Panc1 (cell line): ENCODE measurements at regions not wholly inside any gene's neighbourhood (a gene's known extent, or its start where the extent isn't known, plus 50 kb on each side); places are given as distances from the start of the nearest gene placed in this dataset.

ENCODE experiments used
- ATAC-seq: fragments of 200-7000 bp; cut with Tn5 transposase; 2 replicates; pipeline ENCODE4 v1.9.1; 2020; ENCODE audit warnings: mild to moderate bottlenecking, moderate library complexity
- BruUV-seq: library from RNA; stranded (reverse); fragments of 400-500 nt; replicated peaks from 2 replicates; lab custom pipeline; 2021; lab: Mats Ljungman, UMichigan
- CTCF ChIA-PET: fragments of 300-600 bp; sonication (Branson Sonifier 250); formaldehyde crosslinking; loops from one replicate; lab custom pipeline; 2022; ENCODE audit warnings: antibody characterized with exemption; lab: Charles Lee
- POLR2A ChIA-PET: fragments of 300-600 bp; sonication (Branson Sonifier 250); formaldehyde crosslinking; loops from one replicate; lab custom pipeline; 2022; ENCODE audit warnings: antibody characterized with exemption; lab: Charles Lee
- DNase-seq: peaks from one replicate; pipeline ENCODE4 v3.0.0-alpha.2; 2010; ENCODE audit warnings: low read depth, low spot score
- H3K27ac ChIP-seq: 2 replicates; pipeline ENCODE4 v1.5.1; 2011; ENCODE audit warnings: mild to moderate bottlenecking, low read length, inconsistent platforms
- H3K27me3 ChIP-seq: fragments of 200-500 bp; sonication (Bioruptor generic); 2 replicates; pipeline ENCODE4 v1.6.0; 2014; ENCODE audit warnings: low read length, inconsistent platforms; ENCODE audit not compliant: control insufficient read depth, insufficient read depth
- H3K36me3 ChIP-seq: fragments of 200-500 bp; sonication (Bioruptor generic); 2 replicates; pipeline ENCODE4 v1.5.1; 2014; ENCODE audit warnings: inconsistent platforms, mild to moderate bottlenecking, low read length, moderate library complexity; ENCODE audit not compliant: control insufficient read depth, insufficient read depth
- H3K4me1 ChIP-seq: 2 replicates; pipeline ENCODE4 v1.5.1; 2011; ENCODE audit warnings: inconsistent platforms, mild to moderate bottlenecking, low read length, moderate library complexity; ENCODE audit not compliant: control insufficient read depth, insufficient read depth
- H3K4me3 ChIP-seq, 2 experiments: 2 replicates each; pipeline ENCODE4 v1.5.1; 2011 to 2012; ENCODE audit warnings: low read depth in 2 of 2, low read length in 2 of 2, mild to moderate bottlenecking in 2 of 2, inconsistent platforms in 1 of 2, moderate library complexity in 1 of 2
- H3K9me3 ChIP-seq: fragments of 200-500 bp; sonication (Bioruptor generic); 2 replicates; pipeline ENCODE4 v1.5.1; 2014; ENCODE audit warnings: low read depth, mild to moderate bottlenecking, inconsistent platforms, low read length, moderate library complexity; ENCODE audit not compliant: control insufficient read depth, insufficient read depth
- CTCF ChIP-seq: fragments of 450-650 bp; IDR thresholded peaks from 2 replicates; pipeline ENCODE4 v1.5.1; 2017; ENCODE audit warnings: mild to moderate bottlenecking
- POLR2AphosphoS5 ChIP-seq: IDR thresholded peaks from 2 replicates; pipeline ENCODE4 v1.6.1; 2012; ENCODE audit warnings: mild to moderate bottlenecking, low read depth, low read length, moderate library complexity
- SIN3A ChIP-seq: IDR thresholded peaks from 2 replicates; pipeline ENCODE4 v1.6.1; 2012; ENCODE audit warnings: low read depth, mild to moderate bottlenecking, low read length, moderate library complexity, borderline replicate concordance; ENCODE audit not compliant: insufficient read depth
- TCF7L2 ChIP-seq: IDR thresholded peaks from 2 replicates; pipeline ENCODE4 v1.6.1; 2011; ENCODE audit warnings: mild to moderate bottlenecking, low read depth, low read length, inconsistent platforms
- in situ Hi-C: cut with HindIII; loops from 2 replicates; pipeline ENCODE4 v1.10.0; 2016; ENCODE audit warnings: low sequenced_read_pairs, low pct_unique_long_range_greater_than_20kb
- intact Hi-C: fragments of 100-400 bp; cut with micrococcal nuclease; formaldehyde crosslinking; loops from one replicate; pipeline ENCODE4 v1.10.0; 2022; ENCODE audit not compliant: unreplicated experiment
- TF ChIP-seq, protein P1 (sequence below), 2 experiments: IDR thresholded peaks; 2 replicates each; pipeline ENCODE4 v1.6.1; 2011 to 2012; ENCODE audit warnings: low read depth in 2 of 2, control low read depth in 1 of 2, low read length in 1 of 2, mild to moderate bottlenecking in 1 of 2, moderate library complexity in 1 of 2; ENCODE audit not compliant: insufficient read depth in 1 of 2

DNA sequence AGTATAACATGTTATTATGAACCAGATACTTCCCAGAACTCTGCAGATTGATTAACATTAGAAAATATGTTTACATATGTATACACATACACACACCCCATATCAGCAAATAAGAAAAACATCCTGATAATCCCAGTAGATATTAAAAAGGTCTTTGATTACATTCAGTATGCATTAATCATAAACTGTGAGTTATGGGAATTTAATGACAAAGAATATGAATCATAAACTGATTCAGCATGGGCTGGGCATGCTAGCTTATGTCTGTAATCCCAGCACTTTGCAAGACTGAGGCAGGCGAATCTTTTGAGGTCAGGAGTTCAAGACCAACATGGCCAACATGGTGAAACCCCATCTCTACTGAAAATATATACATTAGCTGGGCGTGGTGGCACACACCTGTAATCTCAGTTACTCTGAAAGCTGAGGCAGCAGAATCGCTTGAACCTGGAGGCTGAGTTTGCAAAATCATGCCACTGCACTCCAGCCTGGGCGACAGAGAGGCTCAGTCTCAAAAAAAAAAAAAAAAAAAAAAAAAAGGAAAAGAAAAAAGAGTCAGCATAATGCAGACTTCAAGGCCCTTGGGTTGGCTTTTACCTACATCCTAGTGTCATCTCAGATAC lies 581.9 kb upstream of the PRR20A start:
- H3K27ac ChIP-seq, result no peak overlapping the region
- in situ Hi-C loops (no loop called here), intact Hi-C loops (no loop called here)
- ATAC-seq (no peak), DNase-seq (no peak)
- H3K27me3 ChIP-seq, result no peaks in the 10 kb centered on the region
- no TSS peak for BruUV-seq
- no peaks in the 10 kb centered on the region for H3K9me3 ChIP-seq
- TF ChIP-seq, protein P1, sequence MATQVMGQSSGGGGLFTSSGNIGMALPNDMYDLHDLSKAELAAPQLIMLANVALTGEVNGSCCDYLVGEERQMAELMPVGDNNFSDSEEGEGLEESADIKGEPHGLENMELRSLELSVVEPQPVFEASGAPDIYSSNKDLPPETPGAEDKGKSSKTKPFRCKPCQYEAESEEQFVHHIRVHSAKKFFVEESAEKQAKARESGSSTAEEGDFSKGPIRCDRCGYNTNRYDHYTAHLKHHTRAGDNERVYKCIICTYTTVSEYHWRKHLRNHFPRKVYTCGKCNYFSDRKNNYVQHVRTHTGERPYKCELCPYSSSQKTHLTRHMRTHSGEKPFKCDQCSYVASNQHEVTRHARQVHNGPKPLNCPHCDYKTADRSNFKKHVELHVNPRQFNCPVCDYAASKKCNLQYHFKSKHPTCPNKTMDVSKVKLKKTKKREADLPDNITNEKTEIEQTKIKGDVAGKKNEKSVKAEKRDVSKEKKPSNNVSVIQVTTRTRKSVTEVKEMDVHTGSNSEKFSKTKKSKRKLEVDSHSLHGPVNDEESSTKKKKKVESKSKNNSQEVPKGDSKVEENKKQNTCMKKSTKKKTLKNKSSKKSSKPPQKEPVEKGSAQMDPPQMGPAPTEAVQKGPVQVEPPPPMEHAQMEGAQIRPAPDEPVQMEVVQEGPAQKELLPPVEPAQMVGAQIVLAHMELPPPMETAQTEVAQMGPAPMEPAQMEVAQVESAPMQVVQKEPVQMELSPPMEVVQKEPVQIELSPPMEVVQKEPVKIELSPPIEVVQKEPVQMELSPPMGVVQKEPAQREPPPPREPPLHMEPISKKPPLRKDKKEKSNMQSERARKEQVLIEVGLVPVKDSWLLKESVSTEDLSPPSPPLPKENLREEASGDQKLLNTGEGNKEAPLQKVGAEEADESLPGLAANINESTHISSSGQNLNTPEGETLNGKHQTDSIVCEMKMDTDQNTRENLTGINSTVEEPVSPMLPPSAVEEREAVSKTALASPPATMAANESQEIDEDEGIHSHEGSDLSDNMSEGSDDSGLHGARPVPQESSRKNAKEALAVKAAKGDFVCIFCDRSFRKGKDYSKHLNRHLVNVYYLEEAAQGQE (IDR thresholded peaks at IDR 0.05; ENCODE audit: insufficient read depth in 1 of 2, low read depth in 2 of 2, low read length in 1 of 2), result no peak
- TF ChIP-seq POLR2AphosphoS5 (no peak), CTCF (no peak), SIN3A (no peak), TCF7L2 (no peak)
- H3K36me3 ChIP-seq, result no peaks in the 10 kb centered on the region
- POLR2A ChIA-PET, result no interaction called here
- CTCF ChIA-PET, result interaction anchor here (0.9 kb wide), 1 partner anchor 1346 kb away, joined by 3 read pairs; no protein-coding TSS in a partner anchor
- H3K4me1 ChIP-seq, result no peaks in the 10 kb centered on the region
- H3K4me3 ChIP-seq, result no peak overlapping the region

- Histone ChIP-seq H3K4me1 (no peaks in the 10 kb centered on the region), H3K4me3 (no peak overlapping the region), H3K9me3 (no peaks in the 10 kb centered on the region), H3K36me3 (no peaks in the 10 kb centered on the region), H3K27me3 (no peaks in the 10 kb centered on the region), H3K27ac (no peak overlapping the region)
- intact Hi-C loops, result no loop called here
- ChIA-PET POLR2A (no interaction called here), CTCF (no interaction called here)
- in situ Hi-C loops, result no loop called here
- TF ChIP-seq TCF7L2 (no peak), CTCF (no peak; the same call in 1 of the 2 replicates), POLR2AphosphoS5 (no peak), SIN3A (no peak)
- TF ChIP-seq, protein P1 (IDR thresholded peaks at IDR 0.05; ENCODE audit: insufficient read depth in 1 of 2, low read depth in 2 of 2, low read length in 1 of 2), result no peak
- no TSS peak for BruUV-seq
- ATAC-seq (no peak), DNase-seq (no peak)
Observed at GRCh38 chr13:56561327-56561726, 579.4 kb upstream of the PRR20A start.
